Epithelial cell of esophagus (primary cell): ENCODE measurements at regions not wholly inside any gene's neighbourhood (a gene's known extent, or its start where the extent isn't known, plus 50 kb on each side); places are given as distances from the start of the nearest gene placed in this dataset.

Experiments used
- DNase-seq: peaks from one replicate; pipeline ENCODE4 v3.0.0; 2010; ENCODE audit warnings: low read depth
- H3K4me3 ChIP-seq: 2 replicates; pipeline ENCODE4 v1.5.1; 2011; ENCODE audit warnings: mild to moderate bottlenecking, low read length, control low read depth
- TF ChIP-seq, protein P1 (sequence below): IDR thresholded peaks from 2 replicates; pipeline ENCODE4 v1.5.1; 2011; ENCODE audit warnings: low read depth, mild to moderate bottlenecking, low read length, control low read depth, inconsistent platforms; ENCODE audit not compliant: insufficient read depth; ENCODE audit errors: missing control alignments

DNA sequence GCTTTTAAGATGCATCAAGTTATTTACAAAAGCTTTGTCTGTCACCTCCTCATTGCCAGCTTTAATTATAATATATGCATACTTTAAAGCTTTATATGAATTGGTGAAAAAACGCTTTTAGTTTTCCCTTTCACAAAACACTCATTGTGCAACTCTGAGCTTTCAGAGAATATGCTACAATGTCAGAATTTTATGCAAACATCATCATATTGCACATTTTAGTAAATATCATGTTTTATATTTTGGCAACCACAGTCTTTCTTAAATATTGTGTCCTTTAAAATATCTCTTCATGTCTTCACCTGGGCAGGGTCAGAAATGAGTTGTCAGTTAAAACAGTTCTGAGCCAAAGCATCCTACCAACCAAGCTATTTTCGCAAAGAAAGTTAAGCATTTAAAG is 601.1 kb upstream of the RORB start:
- TF ChIP-seq, protein P1, sequence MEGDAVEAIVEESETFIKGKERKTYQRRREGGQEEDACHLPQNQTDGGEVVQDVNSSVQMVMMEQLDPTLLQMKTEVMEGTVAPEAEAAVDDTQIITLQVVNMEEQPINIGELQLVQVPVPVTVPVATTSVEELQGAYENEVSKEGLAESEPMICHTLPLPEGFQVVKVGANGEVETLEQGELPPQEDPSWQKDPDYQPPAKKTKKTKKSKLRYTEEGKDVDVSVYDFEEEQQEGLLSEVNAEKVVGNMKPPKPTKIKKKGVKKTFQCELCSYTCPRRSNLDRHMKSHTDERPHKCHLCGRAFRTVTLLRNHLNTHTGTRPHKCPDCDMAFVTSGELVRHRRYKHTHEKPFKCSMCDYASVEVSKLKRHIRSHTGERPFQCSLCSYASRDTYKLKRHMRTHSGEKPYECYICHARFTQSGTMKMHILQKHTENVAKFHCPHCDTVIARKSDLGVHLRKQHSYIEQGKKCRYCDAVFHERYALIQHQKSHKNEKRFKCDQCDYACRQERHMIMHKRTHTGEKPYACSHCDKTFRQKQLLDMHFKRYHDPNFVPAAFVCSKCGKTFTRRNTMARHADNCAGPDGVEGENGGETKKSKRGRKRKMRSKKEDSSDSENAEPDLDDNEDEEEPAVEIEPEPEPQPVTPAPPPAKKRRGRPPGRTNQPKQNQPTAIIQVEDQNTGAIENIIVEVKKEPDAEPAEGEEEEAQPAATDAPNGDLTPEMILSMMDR, result no peak
- no peak for DNase-seq
- H3K4me3 ChIP-seq, result no peak overlapping the region

DNA sequence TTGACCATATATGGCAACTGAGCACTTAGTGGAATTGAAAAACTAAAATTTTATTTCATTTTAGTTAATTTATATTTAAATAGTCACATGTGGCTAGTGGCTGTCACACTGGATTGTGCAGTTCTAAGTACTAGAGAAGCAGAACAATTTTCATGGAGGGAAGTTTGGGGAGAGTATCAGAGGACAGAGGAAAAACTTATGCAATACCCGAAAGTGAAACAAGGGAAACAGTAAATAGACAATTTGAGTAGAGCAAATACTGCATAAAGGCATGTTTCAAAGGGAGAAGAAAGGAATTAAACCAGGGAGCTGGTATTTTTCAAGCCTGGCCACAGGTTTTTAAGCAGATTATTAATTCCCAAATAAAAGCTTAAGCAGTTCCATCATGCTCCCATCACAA is 590.5 kb upstream of the RORB start:
- DNase-seq, result no peak
- H3K4me3 ChIP-seq, result no peak overlapping the region
- TF ChIP-seq, protein P1, result no peak

DNA sequence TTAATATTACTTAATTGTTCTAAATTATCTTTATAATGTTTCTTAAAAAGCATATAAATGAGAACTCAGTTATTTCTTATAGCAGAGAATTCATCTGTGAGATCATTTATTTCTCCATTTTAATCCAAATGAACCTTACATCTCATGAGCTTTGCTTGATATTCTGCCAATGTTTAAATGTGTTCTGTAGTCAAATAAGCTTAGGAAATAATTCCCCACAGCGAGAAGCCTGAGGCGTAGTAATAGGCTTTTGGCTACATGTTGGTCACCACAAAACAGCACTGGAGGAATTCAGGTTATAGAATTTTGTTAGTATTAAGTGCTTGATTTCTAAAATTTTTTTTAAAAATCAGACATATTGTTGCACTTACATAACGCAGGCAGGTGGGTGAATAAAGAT is 585.3 kb upstream of the RORB start:
- TF ChIP-seq, protein P1, result no peak
- H3K4me3 ChIP-seq, result no peak overlapping the region
- DNase-seq, result no peak

DNA sequence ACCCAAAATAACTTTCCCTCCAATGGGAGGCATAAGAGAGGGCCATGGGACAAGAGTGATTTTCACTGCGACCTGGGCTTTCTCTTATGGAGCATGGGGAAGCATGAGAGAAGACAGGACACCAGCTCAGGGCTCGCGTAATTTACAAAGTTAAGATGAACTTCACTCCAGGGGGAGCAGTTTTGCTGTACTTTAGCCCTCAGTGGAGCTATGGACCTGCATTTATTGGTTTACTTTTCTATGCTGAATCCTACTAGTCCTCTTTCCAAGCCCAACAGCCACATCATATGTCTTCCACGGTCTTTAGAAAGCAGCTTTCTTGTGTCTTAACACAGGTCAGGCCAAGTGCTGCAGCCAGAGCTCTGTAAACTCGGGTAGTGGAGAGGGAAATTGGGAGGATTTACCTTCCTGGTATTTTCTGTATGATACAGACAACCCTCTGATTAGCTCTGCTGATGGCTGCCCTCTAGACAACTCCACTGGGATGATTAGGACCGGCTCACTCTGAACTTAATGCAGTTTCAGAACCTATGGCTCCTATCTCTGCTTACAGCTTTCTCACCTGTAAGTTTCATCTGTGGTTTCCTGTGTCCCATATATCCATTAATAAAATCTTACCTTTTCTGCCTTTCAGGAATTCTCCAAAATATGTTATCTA is 581.0 kb upstream of the RORB start:
- TF ChIP-seq, protein P1, result peak; percentile 48
- peak; percentile 46 for DNase-seq
- H3K4me3 ChIP-seq, result no peak overlapping the region

DNA sequence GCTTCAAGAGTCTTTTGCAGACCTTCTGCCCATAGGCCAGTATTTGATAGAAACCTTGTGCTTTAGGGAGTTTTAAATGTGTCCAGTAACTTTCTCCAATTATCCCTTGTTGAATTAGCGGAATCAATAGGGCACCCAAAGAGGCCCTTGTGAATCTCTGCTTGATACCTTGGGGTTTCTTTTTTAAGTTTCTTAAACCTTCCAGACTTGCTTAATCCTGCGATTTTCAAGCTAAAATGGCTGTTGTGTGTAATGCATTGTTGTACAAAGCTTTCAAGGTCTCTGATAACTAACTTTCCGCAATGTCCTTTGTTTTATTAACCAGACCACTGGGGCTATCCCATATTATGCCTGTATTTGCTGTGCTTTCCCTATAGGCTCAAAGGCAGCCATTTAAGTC is 577.4 kb upstream of the RORB start:
- no peak for DNase-seq
- TF ChIP-seq, protein P1, result no peak
- no peak overlapping the region for H3K4me3 ChIP-seq

DNA sequence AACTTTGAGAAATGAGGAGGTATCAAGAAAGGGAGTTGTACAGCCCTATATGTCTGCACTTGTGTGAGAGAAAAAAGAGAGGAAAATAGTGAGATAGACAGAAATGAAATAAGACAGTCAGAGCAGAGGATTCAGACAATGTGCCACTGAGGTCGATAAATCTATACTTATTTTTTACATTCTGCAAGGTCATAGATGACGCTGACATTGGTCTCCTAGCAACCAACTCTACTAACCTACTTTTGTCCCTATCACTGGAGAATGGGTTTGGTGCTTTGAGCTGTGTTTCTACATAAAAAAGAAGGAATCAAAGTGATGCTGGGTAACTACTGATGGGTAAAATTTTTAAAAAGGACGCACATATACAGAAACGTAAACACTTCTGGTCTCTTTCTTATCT is 573.3 kb upstream of the RORB start:
- H3K4me3 ChIP-seq, result no peak overlapping the region
- DNase-seq, result no peak
- TF ChIP-seq, protein P1, result no peak

DNA sequence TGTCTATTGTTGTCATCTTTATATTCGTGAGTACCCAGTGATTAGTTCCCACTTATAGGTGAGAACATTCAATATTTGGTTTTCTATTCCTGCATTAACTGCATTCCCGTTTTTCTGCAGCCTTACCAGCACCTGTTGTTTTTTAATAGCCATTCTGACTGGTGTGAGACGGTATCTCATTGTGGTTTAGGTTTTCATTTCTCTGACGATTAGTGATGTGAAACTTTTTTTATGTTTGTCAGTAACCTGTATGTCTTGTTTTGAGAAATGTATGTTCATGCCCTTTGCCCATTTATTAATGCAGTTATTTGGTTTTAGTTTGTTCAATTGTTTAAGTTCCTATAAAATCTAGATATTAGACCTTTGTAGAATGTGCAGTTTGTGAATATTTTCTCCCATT is 546.0 kb upstream of the RORB start:
- TF ChIP-seq, protein P1, result no peak
- no peak for DNase-seq
- no peak overlapping the region for H3K4me3 ChIP-seq
